VCaP (cell line): ENCODE measurements at regions not wholly inside any gene's neighbourhood (a gene's known extent, or its start where the extent isn't known, plus 50 kb on each side); places are given as distances from the start of the nearest gene placed in this dataset.

ENCODE experiments used
- H3K27ac ChIP-seq: fragments of 450-650 bp; 2 replicates; pipeline ENCODE4 v1.5.1; 2017
- TF ChIP-seq, protein P1 (sequence below): fragments of 450-650 bp; conservative IDR thresholded peaks from 2 replicates; pipeline ENCODE4 v1.5.1; 2017; ENCODE audit warnings: mild to moderate bottlenecking, moderate library complexity

DNA sequence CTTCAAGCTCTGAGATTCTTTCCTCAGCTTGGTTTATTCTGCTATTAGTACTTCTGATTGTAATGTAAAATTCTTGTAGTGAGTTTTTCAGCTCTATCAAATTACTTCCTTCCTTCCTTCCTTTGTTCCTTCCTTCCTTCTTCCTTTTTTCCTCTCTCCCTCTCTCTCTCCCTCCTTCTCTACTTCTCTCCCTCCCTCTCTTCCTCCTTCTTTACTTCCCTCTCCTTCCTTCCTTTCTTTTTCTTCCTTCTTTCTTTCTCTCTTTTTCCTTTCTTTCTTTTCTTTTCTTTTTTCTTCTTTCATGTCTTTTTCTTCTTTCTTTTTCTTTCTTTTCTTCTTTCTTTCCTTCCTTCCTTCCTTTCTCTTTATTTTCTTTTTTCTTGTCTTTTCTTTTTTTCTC lies 565.2 kb upstream of the STXBP6 start:
- no peak overlapping the region for H3K27ac ChIP-seq
- TF ChIP-seq, protein P1, sequence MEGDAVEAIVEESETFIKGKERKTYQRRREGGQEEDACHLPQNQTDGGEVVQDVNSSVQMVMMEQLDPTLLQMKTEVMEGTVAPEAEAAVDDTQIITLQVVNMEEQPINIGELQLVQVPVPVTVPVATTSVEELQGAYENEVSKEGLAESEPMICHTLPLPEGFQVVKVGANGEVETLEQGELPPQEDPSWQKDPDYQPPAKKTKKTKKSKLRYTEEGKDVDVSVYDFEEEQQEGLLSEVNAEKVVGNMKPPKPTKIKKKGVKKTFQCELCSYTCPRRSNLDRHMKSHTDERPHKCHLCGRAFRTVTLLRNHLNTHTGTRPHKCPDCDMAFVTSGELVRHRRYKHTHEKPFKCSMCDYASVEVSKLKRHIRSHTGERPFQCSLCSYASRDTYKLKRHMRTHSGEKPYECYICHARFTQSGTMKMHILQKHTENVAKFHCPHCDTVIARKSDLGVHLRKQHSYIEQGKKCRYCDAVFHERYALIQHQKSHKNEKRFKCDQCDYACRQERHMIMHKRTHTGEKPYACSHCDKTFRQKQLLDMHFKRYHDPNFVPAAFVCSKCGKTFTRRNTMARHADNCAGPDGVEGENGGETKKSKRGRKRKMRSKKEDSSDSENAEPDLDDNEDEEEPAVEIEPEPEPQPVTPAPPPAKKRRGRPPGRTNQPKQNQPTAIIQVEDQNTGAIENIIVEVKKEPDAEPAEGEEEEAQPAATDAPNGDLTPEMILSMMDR, result no peak

DNA sequence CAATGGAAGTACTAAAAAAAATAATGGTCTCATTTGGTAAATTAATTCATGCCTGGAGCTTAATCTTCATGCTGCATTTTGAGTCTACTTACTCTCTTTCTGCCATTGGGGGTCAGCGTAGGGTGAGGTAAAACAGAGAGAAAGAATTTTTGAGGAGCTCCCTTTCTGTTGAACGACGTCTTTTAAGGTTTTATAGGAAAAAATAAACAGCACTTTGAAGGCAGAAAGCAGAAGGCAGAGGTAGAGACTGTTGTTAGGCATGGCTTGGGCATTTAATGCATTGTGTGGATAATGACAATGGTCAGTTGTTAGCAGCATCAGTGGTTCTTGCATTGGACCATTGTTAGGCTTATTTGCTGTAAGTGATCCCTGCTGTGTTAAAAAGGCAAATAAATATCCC lies 557.2 kb upstream of the STXBP6 start:
- H3K27ac ChIP-seq, result no peak overlapping the region; the same call in 1 of the 2 replicates
- TF ChIP-seq, protein P1, result peak; percentile 57

DNA sequence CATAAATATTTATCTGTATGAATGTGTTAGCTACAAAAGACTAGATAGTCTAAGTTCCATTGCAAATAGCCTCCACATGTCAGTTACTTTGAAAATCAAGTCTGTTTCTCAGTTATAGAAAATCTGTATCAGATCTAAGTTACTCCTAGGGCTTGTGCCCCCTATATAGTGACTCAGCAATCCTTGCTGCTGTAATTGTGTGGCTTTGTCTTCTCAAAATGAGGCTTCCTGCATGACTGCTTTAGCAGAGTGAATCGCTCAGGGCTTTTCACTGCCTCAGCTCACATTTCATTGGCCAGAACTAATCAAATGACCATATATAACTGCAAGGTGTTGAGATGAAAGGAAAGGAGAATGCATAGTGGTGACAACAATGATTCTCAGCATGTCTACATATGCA lies 552.2 kb upstream of the STXBP6 start:
- TF ChIP-seq, protein P1, result no peak
- H3K27ac ChIP-seq, result no peak overlapping the region

DNA sequence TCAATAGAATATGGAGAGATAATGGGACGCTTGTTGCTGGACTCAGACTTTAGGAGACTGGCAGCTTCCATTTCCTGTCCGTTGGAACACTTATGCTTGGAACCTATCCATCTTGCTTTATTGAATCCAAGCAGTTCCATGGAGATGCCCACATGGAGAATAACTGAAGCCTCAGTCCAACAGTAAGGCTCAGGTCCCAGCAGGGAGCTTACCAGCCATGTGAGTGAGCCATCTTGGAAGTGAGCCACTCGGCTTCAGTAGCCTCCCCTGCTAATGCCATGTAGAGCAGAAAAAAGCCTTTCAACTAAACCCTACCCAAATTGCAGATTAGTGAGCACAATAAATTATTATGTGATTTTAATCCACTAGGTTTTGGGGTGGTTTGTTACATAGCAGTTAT lies 538.8 kb upstream of the STXBP6 start:
- TF ChIP-seq, protein P1, result no peak
- 0 out of 2 replicates have a peak overlapping the region, but pooled peaks have one; percentile 15 for H3K27ac ChIP-seq

DNA sequence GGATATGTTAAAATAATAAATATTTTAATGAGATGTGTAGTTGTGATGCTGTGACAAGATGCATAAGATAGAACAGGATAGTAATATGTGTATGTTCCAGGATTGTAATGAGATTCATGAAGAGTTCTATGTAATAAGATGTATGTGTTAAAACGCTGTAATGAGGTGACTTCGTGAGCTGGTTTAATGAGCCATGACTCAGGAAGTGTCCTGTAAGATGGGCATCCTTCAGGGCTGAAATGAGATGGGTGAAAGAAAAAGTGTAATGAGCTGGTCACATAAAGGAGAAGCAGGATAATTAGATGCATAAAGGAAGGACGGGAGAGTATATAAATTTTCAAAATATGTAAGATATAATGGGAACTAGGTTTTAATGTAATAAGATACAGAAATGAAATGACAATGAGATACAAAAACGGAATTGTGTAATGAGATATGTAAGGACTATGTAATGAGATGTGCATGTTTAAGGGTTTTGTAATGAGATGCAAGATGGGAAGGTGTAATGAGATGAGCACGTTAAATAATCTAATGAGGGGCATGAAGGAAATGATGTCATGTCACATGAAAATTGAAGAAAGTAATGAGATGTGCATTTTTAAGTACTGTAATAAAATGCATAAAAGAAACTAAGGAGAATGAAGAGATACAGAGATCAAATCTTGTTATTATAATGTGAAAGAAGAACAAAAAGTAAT lies 524.8 kb upstream of the STXBP6 start:
- TF ChIP-seq, protein P1, result no peak
- H3K27ac ChIP-seq, result no peak overlapping the region

DNA sequence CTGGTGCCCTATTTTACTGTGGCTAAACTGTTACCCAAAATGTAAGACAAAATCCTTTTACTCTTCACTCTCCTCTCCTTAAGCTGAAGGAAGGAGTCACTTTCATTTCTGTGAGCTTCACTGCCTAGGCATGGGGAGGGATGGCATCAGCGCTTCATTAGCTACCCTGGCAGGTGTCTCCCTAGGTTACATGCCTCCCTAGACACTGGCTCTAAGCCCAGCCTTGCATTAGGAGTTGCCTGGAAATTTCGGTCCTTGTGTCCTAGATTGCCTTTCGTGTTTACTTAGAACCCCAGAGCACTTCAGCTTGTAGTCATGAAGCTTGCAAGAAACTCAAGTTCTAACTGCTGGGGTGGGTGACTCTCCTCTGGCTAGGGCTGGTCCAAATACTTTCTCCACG lies 520.5 kb upstream of the STXBP6 start:
- TF ChIP-seq, protein P1, result no peak
- H3K27ac ChIP-seq, result no peak overlapping the region

DNA sequence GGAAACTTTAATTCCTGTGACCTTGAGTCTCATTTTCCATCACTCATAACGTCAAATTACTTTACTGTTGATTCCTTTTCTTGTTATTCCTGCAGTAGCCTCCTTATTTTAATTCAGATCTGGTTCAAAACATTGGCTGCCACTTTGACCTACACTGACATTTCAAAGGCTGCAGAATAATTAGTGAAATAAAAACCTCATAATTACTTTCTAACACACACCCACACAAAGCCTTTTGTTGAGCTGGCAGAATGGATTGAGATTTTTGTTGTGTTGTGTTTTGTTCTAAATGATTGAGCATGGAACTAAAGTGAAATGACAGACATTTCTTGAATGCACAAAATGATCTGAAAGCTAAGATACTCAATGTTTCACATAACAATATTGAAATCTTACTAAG lies 507.5 kb upstream of the STXBP6 start:
- H3K27ac ChIP-seq, result no peak overlapping the region
- TF ChIP-seq, protein P1, result no peak
